HG02884 (cell line): ENCODE measurements at regions not wholly inside any gene's neighbourhood (a gene's known extent, or its start where the extent isn't known, plus 50 kb on each side); places are given as distances from the start of the nearest gene placed in this dataset.

ENCODE experiments used
- ATAC-seq: cut with Tn5 transposase; IDR thresholded peaks from one replicate; pipeline ENCODE4 v1.9.1; 2021; ENCODE audit warnings: mild to moderate bottlenecking, moderate library complexity; ENCODE audit not compliant: unreplicated experiment

- no peak for ATAC-seq
Observed at GRCh38 chr10:126846959-126847358, 58.3 kb upstream of the DOCK1 start.

- ATAC-seq: no peak
Observed at GRCh38 chr10:126847666-126848065, 57.6 kb upstream of the DOCK1 start.

GRCh38 chr10:126849646-126850045 is 55.6 kb upstream of the DOCK1 start:
- no peak for ATAC-seq

- ATAC-seq: no peak
Observed at GRCh38 chr10:126851414-126852108, 53.7 kb upstream of the DOCK1 start.

GRCh38 chr10:126854726-126855495 is 50.3 kb upstream of the DOCK1 start:
- ATAC-seq: no peak
